Epithelial cell of proximal tubule (primary cell): ENCODE measurements at regions not wholly inside any gene's neighbourhood (a gene's known extent, or its start where the extent isn't known, plus 50 kb on each side); places are given as distances from the start of the nearest gene placed in this dataset.

Experiments used
- DNase-seq: peaks from one replicate; pipeline ENCODE4 v3.0.0-alpha.2; 2011; ENCODE audit warnings: low read depth
- H3K4me3 ChIP-seq: 2 replicates; pipeline ENCODE4 v1.5.1; 2011; ENCODE audit warnings: low read depth, mild to moderate bottlenecking, low read length
- TF ChIP-seq, protein P1 (sequence below): conservative IDR thresholded peaks from 2 replicates; pipeline ENCODE4 v1.5.1; 2012; ENCODE audit warnings: low read depth, mild to moderate bottlenecking, low read length

DNA sequence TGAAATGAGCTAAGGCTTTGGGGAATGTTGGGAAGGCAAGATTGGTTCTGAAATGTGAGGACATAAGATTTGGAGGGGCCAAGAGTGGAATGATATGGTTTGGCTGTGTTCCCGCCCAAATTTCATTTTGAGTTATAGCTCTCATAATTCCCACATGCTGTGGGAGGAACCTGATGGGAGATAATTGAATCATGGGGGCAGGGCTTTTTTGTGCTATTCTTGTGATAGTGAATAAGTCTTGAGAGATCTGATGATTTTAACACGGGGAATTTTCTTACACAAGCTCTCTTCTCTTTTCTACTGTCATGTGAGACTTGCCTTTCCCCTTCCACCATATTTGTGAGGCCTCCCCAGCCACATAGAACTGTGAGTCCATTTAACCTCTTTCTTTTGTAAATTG lies 157.6 kb upstream of the C1QTNF7 start:
- DNase-seq = no peak
- TF ChIP-seq, protein P1, sequence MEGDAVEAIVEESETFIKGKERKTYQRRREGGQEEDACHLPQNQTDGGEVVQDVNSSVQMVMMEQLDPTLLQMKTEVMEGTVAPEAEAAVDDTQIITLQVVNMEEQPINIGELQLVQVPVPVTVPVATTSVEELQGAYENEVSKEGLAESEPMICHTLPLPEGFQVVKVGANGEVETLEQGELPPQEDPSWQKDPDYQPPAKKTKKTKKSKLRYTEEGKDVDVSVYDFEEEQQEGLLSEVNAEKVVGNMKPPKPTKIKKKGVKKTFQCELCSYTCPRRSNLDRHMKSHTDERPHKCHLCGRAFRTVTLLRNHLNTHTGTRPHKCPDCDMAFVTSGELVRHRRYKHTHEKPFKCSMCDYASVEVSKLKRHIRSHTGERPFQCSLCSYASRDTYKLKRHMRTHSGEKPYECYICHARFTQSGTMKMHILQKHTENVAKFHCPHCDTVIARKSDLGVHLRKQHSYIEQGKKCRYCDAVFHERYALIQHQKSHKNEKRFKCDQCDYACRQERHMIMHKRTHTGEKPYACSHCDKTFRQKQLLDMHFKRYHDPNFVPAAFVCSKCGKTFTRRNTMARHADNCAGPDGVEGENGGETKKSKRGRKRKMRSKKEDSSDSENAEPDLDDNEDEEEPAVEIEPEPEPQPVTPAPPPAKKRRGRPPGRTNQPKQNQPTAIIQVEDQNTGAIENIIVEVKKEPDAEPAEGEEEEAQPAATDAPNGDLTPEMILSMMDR = no peak
- H3K4me3 ChIP-seq = no peak overlapping the region

- DNase-seq = no peak
- H3K4me3 ChIP-seq = no peak overlapping the region
- TF ChIP-seq, protein P1 = no peak
Measured at GRCh38 chr4:15286041-15286440, 141.8 kb upstream of the C1QTNF7 start.

- DNase-seq = no peak
- TF ChIP-seq, protein P1 = no peak
- no peak overlapping the region for H3K4me3 ChIP-seq
Measured at GRCh38 chr4:15291122-15291521, 136.7 kb upstream of the C1QTNF7 start.

DNA sequence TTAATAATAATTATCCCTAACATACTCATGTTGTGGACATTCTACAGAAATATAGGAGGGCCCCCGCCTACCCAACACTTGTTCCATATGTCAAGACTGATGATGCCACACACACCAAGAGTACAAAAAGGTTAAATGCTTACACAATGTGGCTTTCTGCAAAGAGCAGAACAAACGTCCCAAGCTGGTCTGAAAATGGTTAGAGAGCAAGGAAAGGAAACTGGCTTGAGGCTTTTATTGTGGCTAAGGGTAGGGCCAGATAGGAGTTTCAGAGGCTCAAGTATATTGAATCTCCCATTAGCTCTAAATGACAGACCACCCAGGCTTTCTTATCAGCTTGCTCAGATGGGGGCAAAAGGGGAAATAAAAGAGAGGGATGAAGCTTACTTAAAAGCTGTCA lies 134.1 kb upstream of the C1QTNF7 start:
- TF ChIP-seq, protein P1 = no peak

GRCh38 chr4:15294202-15294601 lies 133.6 kb upstream of the C1QTNF7 start:
- no peak for DNase-seq
- TF ChIP-seq, protein P1 = no peak
- no peak overlapping the region for H3K4me3 ChIP-seq

More for the DNA sequence above, 134.1 kb upstream of the C1QTNF7 start:
- no peak for DNase-seq
- H3K4me3 ChIP-seq = no peak overlapping the region

GRCh38 chr4:15294832-15295231 lies 133.0 kb upstream of the C1QTNF7 start:
- TF ChIP-seq, protein P1 = no peak
- no peak for DNase-seq
- H3K4me3 ChIP-seq = no peak overlapping the region

DNA sequence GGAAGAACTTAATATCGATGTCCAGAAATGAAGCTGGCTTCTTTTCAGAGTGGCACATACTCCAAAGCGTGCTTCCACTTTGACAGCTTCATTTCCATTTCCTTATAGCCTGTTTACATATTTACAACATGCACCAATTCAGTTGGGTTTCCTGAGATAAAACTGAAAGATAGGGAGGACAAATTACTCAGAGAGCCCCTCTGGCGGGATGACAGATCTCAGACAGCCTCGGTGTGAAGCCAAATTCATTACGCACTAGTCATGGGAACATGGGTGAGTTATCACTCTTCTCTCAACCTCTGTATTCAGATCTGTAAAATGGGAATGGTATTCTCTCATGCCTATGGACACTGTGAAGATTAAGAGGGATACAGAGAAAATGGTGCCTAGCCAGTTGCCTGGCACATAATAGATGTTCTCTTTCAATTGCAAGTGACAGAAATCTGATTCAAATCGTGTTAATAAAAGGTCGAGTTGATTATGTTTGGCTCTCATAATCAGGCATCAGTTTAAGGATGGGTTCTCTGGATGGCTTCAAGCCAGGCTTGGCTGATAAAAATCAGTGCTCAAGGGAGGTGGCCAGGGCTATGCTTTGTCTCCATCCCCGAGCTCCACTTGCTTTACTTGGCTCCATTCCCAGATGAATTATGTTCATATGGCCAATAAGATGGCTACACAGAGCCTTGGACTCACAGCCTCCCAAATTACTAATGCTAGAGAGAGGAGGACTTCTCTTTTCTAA lies 132.2 kb upstream of the C1QTNF7 start:
- DNase-seq = no peak
- H3K4me3 ChIP-seq = no peak overlapping the region
- TF ChIP-seq, protein P1 = no peak
